ENCODE measurements at regions not wholly inside any gene's neighbourhood (a gene's known extent, or its start where the extent isn't known, plus 50 kb on each side); places are given as distances from the start of the nearest gene placed in this dataset.

DNA sequence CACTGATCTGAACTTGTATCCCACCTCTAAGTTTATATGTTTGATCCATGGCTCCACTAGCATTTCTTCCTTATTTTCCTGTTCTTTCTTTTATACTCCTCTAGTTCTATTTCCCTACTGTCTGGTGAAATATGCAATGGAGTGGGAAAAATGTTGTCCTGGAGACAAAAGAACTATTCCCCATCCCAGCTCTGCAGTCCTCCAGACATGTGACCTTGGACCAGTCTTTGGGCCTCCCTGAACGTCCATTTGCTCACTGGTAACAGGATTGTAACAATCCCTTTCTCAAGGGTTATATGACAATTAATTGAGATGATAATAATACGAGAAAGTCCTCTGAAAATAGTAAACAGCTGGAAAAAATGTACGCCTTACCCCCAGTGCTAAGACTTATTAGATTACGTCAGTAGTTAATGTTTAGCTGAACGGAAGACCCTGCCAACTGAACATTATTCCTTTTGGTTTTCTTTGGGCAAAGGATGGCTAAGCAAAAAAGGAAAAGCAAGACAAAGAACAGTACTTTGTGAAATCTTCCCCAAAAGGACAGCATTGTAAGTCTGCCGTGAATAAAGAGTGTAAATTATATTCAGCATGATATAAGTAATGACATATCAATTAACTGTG lies 302.3 kb upstream of the PPARGC1A start (continued):
- TF ChIP-seq, protein P1, sequence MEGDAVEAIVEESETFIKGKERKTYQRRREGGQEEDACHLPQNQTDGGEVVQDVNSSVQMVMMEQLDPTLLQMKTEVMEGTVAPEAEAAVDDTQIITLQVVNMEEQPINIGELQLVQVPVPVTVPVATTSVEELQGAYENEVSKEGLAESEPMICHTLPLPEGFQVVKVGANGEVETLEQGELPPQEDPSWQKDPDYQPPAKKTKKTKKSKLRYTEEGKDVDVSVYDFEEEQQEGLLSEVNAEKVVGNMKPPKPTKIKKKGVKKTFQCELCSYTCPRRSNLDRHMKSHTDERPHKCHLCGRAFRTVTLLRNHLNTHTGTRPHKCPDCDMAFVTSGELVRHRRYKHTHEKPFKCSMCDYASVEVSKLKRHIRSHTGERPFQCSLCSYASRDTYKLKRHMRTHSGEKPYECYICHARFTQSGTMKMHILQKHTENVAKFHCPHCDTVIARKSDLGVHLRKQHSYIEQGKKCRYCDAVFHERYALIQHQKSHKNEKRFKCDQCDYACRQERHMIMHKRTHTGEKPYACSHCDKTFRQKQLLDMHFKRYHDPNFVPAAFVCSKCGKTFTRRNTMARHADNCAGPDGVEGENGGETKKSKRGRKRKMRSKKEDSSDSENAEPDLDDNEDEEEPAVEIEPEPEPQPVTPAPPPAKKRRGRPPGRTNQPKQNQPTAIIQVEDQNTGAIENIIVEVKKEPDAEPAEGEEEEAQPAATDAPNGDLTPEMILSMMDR (IDR thresholded peaks at IDR 0.05; ENCODE audit: low read depth, low read length, missing input control), result no peak
- TF ChIP-seq HNF4A (conservative IDR thresholded peaks at IDR 0.05), result peak in 1 of 2 donors; percentile 29
- peak; percentile 26 to 40 for TF ChIP-seq JUND (IDR thresholded peaks at IDR 0.05)
- TF ChIP-seq, protein P2, sequence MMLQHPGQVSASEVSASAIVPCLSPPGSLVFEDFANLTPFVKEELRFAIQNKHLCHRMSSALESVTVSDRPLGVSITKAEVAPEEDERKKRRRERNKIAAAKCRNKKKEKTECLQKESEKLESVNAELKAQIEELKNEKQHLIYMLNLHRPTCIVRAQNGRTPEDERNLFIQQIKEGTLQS (IDR thresholded peaks at IDR 0.05), result no peak
- TF ChIP-seq RAD21 (IDR thresholded peaks at IDR 0.05), result peak; percentile 20 to 35
- TF ChIP-seq HNF4G (IDR thresholded peaks at IDR 0.05), result no peak
- TF ChIP-seq, protein P3, sequence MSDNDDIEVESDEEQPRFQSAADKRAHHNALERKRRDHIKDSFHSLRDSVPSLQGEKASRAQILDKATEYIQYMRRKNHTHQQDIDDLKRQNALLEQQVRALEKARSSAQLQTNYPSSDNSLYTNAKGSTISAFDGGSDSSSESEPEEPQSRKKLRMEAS (IDR thresholded peaks at IDR 0.05), result no peak
- peak; percentile 14 for TF ChIP-seq YY1 (IDR thresholded peaks at IDR 0.05)
- no peak for TF ChIP-seq GABPA (IDR thresholded peaks at IDR 0.05 in 1 of 2, conservative IDR thresholded peaks at IDR 0.05 in 1 of 2)
- TF ChIP-seq RXRA (IDR thresholded peaks at IDR 0.05), result no peak
- no peak for TF ChIP-seq FOXA1 (IDR thresholded peaks at IDR 0.05)

DNA sequence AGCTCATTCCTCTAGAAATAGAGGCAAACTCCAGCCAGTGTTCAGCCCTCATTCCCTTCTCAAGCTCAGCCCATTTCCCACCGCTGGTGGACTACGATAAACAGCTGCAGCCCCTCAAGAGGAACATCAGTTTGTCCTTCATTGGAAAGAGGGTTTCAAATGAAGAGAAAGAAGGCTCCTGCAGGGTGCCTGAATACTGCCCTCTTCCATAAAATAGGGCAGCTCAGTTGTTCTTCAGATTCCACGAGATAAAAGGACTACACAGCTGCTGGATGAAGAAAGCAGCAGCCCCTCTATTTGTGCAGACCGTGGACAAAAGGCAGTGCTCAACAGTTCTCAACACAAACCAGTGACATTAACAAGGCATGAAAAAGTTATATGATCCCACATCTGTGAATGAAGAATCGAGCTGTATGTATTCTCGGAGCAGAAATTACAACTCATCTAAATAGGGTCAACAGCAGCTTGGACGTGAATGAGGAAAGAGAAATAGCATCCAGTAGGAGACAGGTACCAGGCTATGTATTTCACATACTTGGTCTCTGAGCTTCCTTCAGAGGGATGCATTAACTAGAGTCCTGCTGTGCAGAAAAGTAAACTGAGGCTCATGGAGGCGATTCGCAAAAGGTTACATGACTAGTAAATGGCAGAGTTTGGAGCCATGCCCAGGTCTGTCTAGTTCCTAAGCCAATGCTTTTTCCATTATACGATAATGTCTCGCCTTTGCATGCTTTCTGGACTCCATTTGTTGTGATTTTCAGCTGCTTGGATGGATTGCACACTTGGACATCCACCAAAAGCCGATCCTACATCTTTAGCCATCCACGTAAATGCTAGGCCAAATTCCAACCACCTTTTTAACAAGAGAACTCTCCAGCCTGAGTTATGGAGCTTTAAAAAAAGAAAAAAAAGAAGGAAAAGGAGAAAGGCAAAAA lies 301.2 kb upstream of the PPARGC1A start:
- Histone ChIP-seq H3K4me3 (ENCODE audit: low read depth in 1 of 3, low read length in 3 of 3) (no peak overlapping the region), H3K9me3 (ENCODE audit: control insufficient read depth in 4 of 4, low read length in 3 of 4) (no peaks in the 10 kb centered on the region), H3K27me3 (ENCODE audit: control insufficient read depth in 4 of 4, insufficient read depth in 4 of 4, low read length in 3 of 4) (no peaks in the 10 kb centered on the region), H3K27ac (ENCODE audit: low read depth in 1 of 2, low read length in 2 of 2) (no peak overlapping the region), H3K36me3 (ENCODE audit: control insufficient read depth in 4 of 4, insufficient read depth in 3 of 4, low read depth in 1 of 4, low read length in 3 of 4) (no peaks in the 10 kb centered on the region), H3K4me1 (ENCODE audit: control insufficient read depth in 4 of 4, insufficient read depth in 4 of 4, low read length in 3 of 4) (peaks cover 0 to 8% (median 1%) of the 10 kb centered on the region in 4 donors), H3K9ac (ENCODE audit: low read depth in 1 of 2, low read length in 2 of 2) (no peak overlapping the region)
- no peak for TF ChIP-seq GABPA (IDR thresholded peaks at IDR 0.05 in 1 of 2, conservative IDR thresholded peaks at IDR 0.05 in 1 of 2)
- DNase-seq (ENCODE audit: low spot score), result no peak
- 92% methylated on average over 13 of the region's 13 CpGs for WGBS

DNA sequence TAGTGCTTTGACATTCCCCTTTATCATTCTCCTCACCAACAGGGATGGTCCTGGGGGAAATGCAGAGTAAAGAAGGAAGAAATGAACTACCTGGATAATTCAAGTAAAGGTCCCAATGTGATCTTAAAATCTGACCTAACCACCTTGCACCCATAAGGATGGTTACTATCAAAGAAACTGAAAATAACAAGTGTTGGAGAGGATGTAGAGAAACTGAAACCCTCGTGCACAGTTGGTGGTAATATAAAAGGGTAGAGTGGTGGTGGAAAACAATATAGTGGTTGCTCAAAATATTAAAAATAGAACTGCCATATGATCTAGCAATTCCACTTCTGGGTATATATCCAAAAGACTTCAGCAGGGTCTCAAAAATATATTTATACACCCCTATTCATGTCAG lies 298.6 kb upstream of the PPARGC1A start:
- Histone ChIP-seq H3K36me3 (ENCODE audit: control insufficient read depth in 4 of 4, insufficient read depth in 3 of 4, low read depth in 1 of 4, low read length in 3 of 4) (no peaks in the 10 kb centered on the region), H3K4me1 (ENCODE audit: control insufficient read depth in 4 of 4, insufficient read depth in 4 of 4, low read length in 3 of 4) (peaks cover 0 to 8% (median 1%) of the 10 kb centered on the region in 4 donors), H3K27ac (ENCODE audit: low read depth in 1 of 2, low read length in 2 of 2) (no peak overlapping the region), H3K4me3 (ENCODE audit: low read depth in 1 of 3, low read length in 3 of 3) (no peak overlapping the region), H3K27me3 (ENCODE audit: control insufficient read depth in 4 of 4, insufficient read depth in 4 of 4, low read length in 3 of 4) (no peaks in the 10 kb centered on the region), H3K9me3 (ENCODE audit: control insufficient read depth in 4 of 4, low read length in 3 of 4) (no peaks in the 10 kb centered on the region), H3K9ac (ENCODE audit: low read depth in 1 of 2, low read length in 2 of 2) (no peak overlapping the region)
- 90% methylated on average over 1 of the region's 1 CpG for WGBS
- no peak for DNase-seq (ENCODE audit: low spot score)
- no peak for TF ChIP-seq HNF4A (conservative IDR thresholded peaks at IDR 0.05)
- no peak for TF ChIP-seq FOXA1 (IDR thresholded peaks at IDR 0.05)
- TF ChIP-seq TAF1 (conservative IDR thresholded peaks at IDR 0.05), result no peak
- no peak for TF ChIP-seq GABPA (IDR thresholded peaks at IDR 0.05 in 1 of 2, conservative IDR thresholded peaks at IDR 0.05 in 1 of 2)
- TF ChIP-seq, protein P3 (IDR thresholded peaks at IDR 0.05), result no peak
- no peak for TF ChIP-seq RXRA (IDR thresholded peaks at IDR 0.05)
- TF ChIP-seq SP1 (IDR thresholded peaks at IDR 0.05), result no peak
- TF ChIP-seq, protein P2 (IDR thresholded peaks at IDR 0.05), result no peak
- TF ChIP-seq, protein P4, sequence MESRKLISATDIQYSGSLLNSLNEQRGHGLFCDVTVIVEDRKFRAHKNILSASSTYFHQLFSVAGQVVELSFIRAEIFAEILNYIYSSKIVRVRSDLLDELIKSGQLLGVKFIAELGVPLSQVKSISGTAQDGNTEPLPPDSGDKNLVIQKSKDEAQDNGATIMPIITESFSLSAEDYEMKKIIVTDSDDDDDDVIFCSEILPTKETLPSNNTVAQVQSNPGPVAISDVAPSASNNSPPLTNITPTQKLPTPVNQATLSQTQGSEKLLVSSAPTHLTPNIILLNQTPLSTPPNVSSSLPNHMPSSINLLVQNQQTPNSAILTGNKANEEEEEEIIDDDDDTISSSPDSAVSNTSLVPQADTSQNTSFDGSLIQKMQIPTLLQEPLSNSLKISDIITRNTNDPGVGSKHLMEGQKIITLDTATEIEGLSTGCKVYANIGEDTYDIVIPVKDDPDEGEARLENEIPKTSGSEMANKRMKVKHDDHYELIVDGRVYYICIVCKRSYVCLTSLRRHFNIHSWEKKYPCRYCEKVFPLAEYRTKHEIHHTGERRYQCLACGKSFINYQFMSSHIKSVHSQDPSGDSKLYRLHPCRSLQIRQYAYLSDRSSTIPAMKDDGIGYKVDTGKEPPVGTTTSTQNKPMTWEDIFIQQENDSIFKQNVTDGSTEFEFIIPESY (IDR thresholded peaks at IDR 0.05), result no peak
- TF ChIP-seq EGR1 (IDR thresholded peaks at IDR 0.05; ENCODE audit: low read depth in 2 of 2), result no peak
- TF ChIP-seq, protein P1 (IDR thresholded peaks at IDR 0.05; ENCODE audit: low read depth, low read length, missing input control), result no peak
- TF ChIP-seq, protein P5, sequence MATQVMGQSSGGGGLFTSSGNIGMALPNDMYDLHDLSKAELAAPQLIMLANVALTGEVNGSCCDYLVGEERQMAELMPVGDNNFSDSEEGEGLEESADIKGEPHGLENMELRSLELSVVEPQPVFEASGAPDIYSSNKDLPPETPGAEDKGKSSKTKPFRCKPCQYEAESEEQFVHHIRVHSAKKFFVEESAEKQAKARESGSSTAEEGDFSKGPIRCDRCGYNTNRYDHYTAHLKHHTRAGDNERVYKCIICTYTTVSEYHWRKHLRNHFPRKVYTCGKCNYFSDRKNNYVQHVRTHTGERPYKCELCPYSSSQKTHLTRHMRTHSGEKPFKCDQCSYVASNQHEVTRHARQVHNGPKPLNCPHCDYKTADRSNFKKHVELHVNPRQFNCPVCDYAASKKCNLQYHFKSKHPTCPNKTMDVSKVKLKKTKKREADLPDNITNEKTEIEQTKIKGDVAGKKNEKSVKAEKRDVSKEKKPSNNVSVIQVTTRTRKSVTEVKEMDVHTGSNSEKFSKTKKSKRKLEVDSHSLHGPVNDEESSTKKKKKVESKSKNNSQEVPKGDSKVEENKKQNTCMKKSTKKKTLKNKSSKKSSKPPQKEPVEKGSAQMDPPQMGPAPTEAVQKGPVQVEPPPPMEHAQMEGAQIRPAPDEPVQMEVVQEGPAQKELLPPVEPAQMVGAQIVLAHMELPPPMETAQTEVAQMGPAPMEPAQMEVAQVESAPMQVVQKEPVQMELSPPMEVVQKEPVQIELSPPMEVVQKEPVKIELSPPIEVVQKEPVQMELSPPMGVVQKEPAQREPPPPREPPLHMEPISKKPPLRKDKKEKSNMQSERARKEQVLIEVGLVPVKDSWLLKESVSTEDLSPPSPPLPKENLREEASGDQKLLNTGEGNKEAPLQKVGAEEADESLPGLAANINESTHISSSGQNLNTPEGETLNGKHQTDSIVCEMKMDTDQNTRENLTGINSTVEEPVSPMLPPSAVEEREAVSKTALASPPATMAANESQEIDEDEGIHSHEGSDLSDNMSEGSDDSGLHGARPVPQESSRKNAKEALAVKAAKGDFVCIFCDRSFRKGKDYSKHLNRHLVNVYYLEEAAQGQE (IDR thresholded peaks at IDR 0.05), result no peak
